ENCODE measurements at regions not wholly inside any gene's neighbourhood (a gene's known extent, or its start where the extent isn't known, plus 50 kb on each side); places are given as distances from the start of the nearest gene placed in this dataset.

- no peak overlapping the region for H3K27ac ChIP-seq
- no peaks in the 10 kb centered on the region for H3K36me3 ChIP-seq
- no peak overlapping the region for H3K4me3 ChIP-seq
- no peaks in the 10 kb centered on the region for H3K27me3 ChIP-seq
- no peaks in the 10 kb centered on the region for H3K4me1 ChIP-seq
- peak; percentile 73 for ATAC-seq
- no peak for DNase-seq
- no peak for TF ChIP-seq CTCF (IDR thresholded peaks at IDR 0.05)
- H3K9me3 ChIP-seq: no peaks in the 10 kb centered on the region
- intact Hi-C loops (cut with DNase I): no loop called here
Measured at GRCh38 chr1:170836141-170836540, 99.2 kb upstream of the MROH9 start.

GRCh38 chr1:170840371-170840770, 95.0 kb upstream of the MROH9 start:
- no peaks in the 10 kb centered on the region for H3K27me3 ChIP-seq
- DNase-seq (no peak), ATAC-seq (no peak)
- H3K27ac ChIP-seq: no peak overlapping the region
- H3K9me3 ChIP-seq: no peaks in the 10 kb centered on the region
- no peak for TF ChIP-seq CTCF (IDR thresholded peaks at IDR 0.05)
- no peaks in the 10 kb centered on the region for H3K4me1 ChIP-seq
- no peaks in the 10 kb centered on the region for H3K36me3 ChIP-seq
- intact Hi-C loops (cut with DNase I): no loop called here
- H3K4me3 ChIP-seq: no peak overlapping the region

GRCh38 chr1:170853302-170853701, 82.0 kb upstream of the MROH9 start:
- no peaks in the 10 kb centered on the region for H3K4me1 ChIP-seq
- H3K27ac ChIP-seq: no peak overlapping the region
- no peak overlapping the region for H3K4me3 ChIP-seq
- no peaks in the 10 kb centered on the region for H3K36me3 ChIP-seq
- ATAC-seq (no peak), DNase-seq (no peak)
- H3K9me3 ChIP-seq: no peaks in the 10 kb centered on the region
- no peak for TF ChIP-seq CTCF (IDR thresholded peaks at IDR 0.05)
- intact Hi-C loops (cut with DNase I): no loop called here
- H3K27me3 ChIP-seq: no peaks in the 10 kb centered on the region

- no peaks in the 10 kb centered on the region for H3K36me3 ChIP-seq
- H3K27me3 ChIP-seq: no peaks in the 10 kb centered on the region
- intact Hi-C loops (cut with DNase I): no loop called here
- H3K27ac ChIP-seq: no peak overlapping the region
- H3K9me3 ChIP-seq: no peaks in the 10 kb centered on the region
- ATAC-seq (no peak), DNase-seq (no peak)
- H3K4me3 ChIP-seq: no peak overlapping the region
- H3K4me1 ChIP-seq: no peaks in the 10 kb centered on the region
- TF ChIP-seq CTCF (IDR thresholded peaks at IDR 0.05): no peak
Measured at GRCh38 chr1:170853867-170854266, 81.5 kb upstream of the MROH9 start.

- ATAC-seq (no peak), DNase-seq (no peak)
- intact Hi-C loops (cut with DNase I): no loop called here
- no peaks in the 10 kb centered on the region for H3K4me1 ChIP-seq
- TF ChIP-seq CTCF (IDR thresholded peaks at IDR 0.05): no peak
- H3K27me3 ChIP-seq: no peaks in the 10 kb centered on the region
- no peak overlapping the region for H3K4me3 ChIP-seq
- no peaks in the 10 kb centered on the region for H3K36me3 ChIP-seq
- no peak overlapping the region for H3K27ac ChIP-seq
- H3K9me3 ChIP-seq: no peaks in the 10 kb centered on the region
Measured at GRCh38 chr1:170854677-170855076, 80.7 kb upstream of the MROH9 start.

All from left lung (tissue), 4 donors.